ENCODE measurements at regions not wholly inside any gene's neighbourhood (a gene's known extent, or its start where the extent isn't known, plus 50 kb on each side); places are given as distances from the start of the nearest gene placed in this dataset.

DNA sequence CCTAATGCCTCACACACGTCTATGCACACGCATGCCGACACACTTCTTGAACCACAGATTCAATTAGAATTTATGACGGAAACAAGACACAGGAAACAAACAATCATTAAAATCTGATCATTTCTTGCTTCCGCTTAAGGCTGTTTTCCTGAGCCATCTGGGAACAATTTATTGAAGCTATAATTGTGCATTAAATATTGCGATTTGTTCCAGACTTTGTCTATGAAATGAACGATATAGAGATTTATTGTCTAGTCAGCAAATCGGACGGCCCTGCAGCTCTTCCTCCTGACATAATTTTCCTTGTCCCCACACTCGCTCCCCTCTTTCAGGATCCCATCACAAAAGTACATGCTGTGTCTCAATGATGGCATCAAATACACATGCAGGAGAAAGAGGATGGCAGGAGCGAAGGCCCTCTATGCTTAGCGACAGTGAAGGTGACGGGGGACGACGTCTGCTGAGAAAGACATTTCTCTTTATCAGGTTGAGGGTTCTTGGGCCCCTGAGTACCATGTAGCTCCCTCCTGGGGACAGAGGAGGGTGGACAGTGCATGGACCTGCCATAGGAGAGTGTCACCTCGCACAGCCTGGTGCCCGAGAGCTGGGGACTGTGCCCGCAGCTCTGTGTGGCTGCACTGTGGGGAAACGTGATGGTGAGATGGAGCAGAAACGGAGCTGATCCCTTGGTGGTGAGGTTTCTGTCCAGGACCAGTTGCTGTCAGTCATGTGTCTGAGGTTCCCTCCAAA, 157.3 kb downstream of the ACKR3 start:
- FAIRE-seq (no peak), ATAC-seq (no peak), DNase-seq (ENCODE audit: extremely low read depth in 1 of 4, low spot score in 3 of 4) (no peak)
- Histone ChIP-seq H3K4me2 (ENCODE audit: insufficient read depth, low read length) (no peak overlapping the region), H3K4me3 (no peak overlapping the region), H3K27me3 (ENCODE audit: control insufficient read depth in 2 of 2, insufficient read depth in 2 of 2, low read length in 2 of 2) (peaks cover 2 to 26% of the 10 kb centered on the region in 2 experiments; a peak in 4 of 5 replicates), H3K4me1 (replicated peaks in 1 of 2; ENCODE audit: control insufficient read depth in 2 of 2, insufficient read depth in 2 of 2, low read length in 2 of 2) (no peaks in the 10 kb centered on the region; a peak in 1 of 5 replicates), H4K20me1 (replicated peaks; ENCODE audit: control insufficient read depth, insufficient read depth, low read length) (no peaks in the 10 kb centered on the region), H3K79me2 (ENCODE audit: control insufficient read depth, insufficient read depth, low read length) (no peaks in the 10 kb centered on the region), H3K9me3 (replicated peaks; ENCODE audit: control insufficient read depth, insufficient read depth, low read depth, low read length) (no peaks in the 10 kb centered on the region), H3K9me1 (ENCODE audit: control insufficient read depth, insufficient read depth, low read length) (no peaks in the 10 kb centered on the region), H3K36me3 (ENCODE audit: control insufficient read depth, insufficient read depth, low read length) (no peaks in the 10 kb centered on the region), H3K27ac (ENCODE audit: extremely low read depth, low read depth, low read length) (no peak overlapping the region), H3K9ac (ENCODE audit: insufficient read depth in 1 of 2, low read depth in 2 of 2, low read length in 2 of 2) (no peak overlapping the region), H2AFZ (ENCODE audit: low read depth, low read length) (no peak overlapping the region)
- in situ Hi-C loops (cut with MboI) = no loop called here
- peak; percentile 87 for TF ChIP-seq ZNF316 (IDR thresholded peaks at IDR 0.05)
- peak; percentile 93 for TF ChIP-seq MAFF (IDR thresholded peaks at IDR 0.05; ENCODE audit: low read length)
- TF ChIP-seq MAFK (IDR thresholded peaks at IDR 0.05; ENCODE audit: low read length) = peak; percentile 93
- peak; percentile 74; the same call in 1 of the 2 replicates for TF ChIP-seq C11orf30 (IDR thresholded peaks at IDR 0.05; ENCODE audit: low read depth)
- TF ChIP-seq MAFG (tag; conservative IDR thresholded peaks at IDR 0.05) = peak; percentile 78
- no peak for TF ChIP-seq YBX1 (IDR thresholded peaks at IDR 0.05)
- BruUV-seq (replicated peaks) = no TSS peak
- 2% methylated on average over 13 of the region's 20 CpGs for WGBS (ENCODE audit: insufficient coverage, low coverage, missing lambda C conversion rate)
- intact Hi-C loops (cut with micrococcal nuclease) = no loop called here
- CTCF ChIA-PET (ENCODE audit: low intra/inter-chr PET ratio) = no interaction called here
- POLR2A ChIA-PET = no interaction called here

Measured in K562 (cell line).